NB4 (cell line): ENCODE measurements at regions not wholly inside any gene's neighbourhood (a gene's known extent, or its start where the extent isn't known, plus 50 kb on each side); places are given as distances from the start of the nearest gene placed in this dataset.

Source experiments
- DNase-seq: peaks from one replicate; pipeline ENCODE4 v3.0.0; 2010; ENCODE audit warnings: low read depth
- H3K4me3 ChIP-seq: one replicate; pipeline ENCODE4 v1.5.1; 2011; ENCODE audit warnings: mild to moderate bottlenecking, low read depth, low read length, moderate library complexity
- MYC ChIP-seq: IDR thresholded peaks from 2 replicates; pipeline ENCODE4 v1.6.1; 2011; ENCODE audit warnings: low read depth, low read length
- POLR2A ChIP-seq: IDR thresholded peaks from 2 replicates; pipeline ENCODE4 v1.6.1; 2011; ENCODE audit warnings: mild to moderate bottlenecking; ENCODE audit not compliant: insufficient read length; ENCODE audit errors: extremely low read depth
- TF ChIP-seq, protein P1 (sequence below): IDR thresholded peaks from 2 replicates; pipeline ENCODE4 v1.6.1; 2011; ENCODE audit warnings: low read depth, low read length
- TF ChIP-seq, protein P2 (sequence below): IDR thresholded peaks from one replicate; pipeline ENCODE4 v1.5.1; 2012; ENCODE audit warnings: low read depth, low read length

DNA sequence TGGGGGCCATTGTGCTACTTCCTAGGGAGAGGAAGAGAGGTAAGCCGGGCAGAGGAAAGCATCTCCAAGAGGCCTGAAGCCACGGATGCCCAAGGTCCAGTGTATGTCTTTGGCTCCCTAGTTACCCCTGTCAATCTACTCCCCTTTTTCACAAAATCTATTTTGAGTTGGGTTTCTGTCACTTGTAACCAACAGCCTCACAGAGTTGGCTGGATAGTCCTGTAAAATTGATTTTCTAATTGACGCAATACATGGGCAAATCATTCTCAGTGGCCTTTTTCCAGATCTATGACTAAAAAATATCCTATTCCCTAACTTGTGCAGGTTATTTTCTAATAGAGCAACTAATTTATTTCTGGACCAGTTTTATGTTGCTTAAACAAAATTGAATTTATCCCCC is 168.4 kb downstream of the IRS1 start:
- DNase-seq, result no peak
- TF ChIP-seq, protein P1, sequence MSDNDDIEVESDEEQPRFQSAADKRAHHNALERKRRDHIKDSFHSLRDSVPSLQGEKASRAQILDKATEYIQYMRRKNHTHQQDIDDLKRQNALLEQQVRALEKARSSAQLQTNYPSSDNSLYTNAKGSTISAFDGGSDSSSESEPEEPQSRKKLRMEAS, result no peak
- H3K4me3 ChIP-seq, result no peak overlapping the region

DNA sequence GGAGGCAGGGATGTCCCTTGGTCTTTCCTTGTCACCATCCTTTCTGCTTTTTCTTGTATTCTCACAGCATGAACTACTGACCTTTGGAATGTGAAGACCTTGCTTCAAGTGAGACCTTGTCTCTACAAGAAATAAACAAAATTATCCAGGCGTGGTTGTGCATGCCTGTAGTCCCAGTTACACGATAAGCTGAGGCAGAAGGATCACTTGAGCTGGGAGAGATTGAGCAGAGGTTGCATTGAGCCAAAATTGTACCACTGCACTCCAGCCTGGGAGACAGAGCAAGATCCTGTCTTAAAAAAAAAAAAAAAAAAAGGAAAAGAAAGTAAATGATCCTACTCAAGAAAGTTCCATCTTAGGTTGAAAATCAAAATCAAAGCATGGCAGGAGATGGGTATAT is 173.7 kb downstream of the IRS1 start:
- no peak overlapping the region for H3K4me3 ChIP-seq
- DNase-seq, result no peak
- TF ChIP-seq, protein P1, result no peak
- no peak for TF ChIP-seq MYC

DNA sequence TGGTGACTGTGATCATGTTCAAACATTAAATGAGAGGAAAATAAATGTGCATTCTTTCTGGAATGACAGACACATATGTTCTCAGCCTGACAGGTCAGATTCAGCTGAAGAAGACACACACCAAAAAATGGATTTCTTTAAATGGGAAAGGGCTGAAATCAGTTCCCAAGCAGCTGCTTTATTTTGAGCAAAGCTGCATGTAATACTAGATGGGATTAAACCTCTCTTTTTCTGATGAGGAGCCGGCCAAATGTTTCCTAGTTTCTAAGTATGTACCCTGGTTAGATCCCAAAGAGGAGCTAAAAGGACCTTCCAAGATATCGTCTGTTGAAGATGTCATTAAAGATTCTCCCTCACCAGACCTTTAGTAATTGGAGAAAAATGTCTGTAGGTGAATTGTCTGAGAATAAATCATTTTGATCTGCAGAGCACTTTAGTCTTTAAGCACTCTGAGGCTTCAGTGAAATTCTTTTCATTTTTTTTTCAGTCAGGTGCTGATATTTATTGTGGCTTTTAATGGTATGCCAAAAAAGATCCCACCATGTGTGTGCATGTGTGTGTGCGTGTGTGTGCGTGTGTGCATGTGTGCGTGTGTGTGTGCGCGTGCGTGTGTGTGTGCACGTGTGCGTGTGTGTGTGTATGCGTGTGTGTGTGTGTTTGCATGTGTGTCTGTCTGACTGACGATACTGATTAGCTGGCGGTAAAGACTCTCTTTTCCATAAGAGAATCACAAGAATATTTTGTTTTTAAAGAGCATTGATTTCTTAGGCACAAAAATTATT is 175.8 kb downstream of the IRS1 start:
- DNase-seq, result no peak
- TF ChIP-seq, protein P2, sequence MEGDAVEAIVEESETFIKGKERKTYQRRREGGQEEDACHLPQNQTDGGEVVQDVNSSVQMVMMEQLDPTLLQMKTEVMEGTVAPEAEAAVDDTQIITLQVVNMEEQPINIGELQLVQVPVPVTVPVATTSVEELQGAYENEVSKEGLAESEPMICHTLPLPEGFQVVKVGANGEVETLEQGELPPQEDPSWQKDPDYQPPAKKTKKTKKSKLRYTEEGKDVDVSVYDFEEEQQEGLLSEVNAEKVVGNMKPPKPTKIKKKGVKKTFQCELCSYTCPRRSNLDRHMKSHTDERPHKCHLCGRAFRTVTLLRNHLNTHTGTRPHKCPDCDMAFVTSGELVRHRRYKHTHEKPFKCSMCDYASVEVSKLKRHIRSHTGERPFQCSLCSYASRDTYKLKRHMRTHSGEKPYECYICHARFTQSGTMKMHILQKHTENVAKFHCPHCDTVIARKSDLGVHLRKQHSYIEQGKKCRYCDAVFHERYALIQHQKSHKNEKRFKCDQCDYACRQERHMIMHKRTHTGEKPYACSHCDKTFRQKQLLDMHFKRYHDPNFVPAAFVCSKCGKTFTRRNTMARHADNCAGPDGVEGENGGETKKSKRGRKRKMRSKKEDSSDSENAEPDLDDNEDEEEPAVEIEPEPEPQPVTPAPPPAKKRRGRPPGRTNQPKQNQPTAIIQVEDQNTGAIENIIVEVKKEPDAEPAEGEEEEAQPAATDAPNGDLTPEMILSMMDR, result no peak
- TF ChIP-seq MYC (no peak), POLR2A (no peak)
- H3K4me3 ChIP-seq, result no peak overlapping the region

DNA sequence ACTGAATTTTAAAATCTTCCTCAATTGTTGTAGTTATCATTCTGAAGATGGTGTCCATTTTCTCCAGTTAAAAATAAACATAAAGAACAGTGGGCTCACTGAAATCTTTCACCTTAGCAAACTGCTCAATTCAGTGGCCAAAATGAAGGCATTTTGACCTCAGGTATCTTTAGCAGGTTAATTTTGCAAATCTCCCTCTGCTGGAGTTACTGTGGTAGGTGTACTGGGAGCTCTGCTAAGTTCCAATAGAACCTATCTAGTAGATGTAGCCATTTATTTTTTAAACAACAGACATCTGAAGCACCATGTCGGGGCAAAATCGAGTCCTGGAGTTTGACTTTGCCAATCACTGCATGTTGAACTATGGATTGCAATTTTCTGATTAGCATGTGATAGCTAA is 177.1 kb downstream of the IRS1 start:
- TF ChIP-seq POLR2A (no peak), MYC (no peak)
- TF ChIP-seq, protein P2, result no peak
- TF ChIP-seq, protein P1, result no peak
- no peak for DNase-seq
- H3K4me3 ChIP-seq, result no peak overlapping the region

DNA sequence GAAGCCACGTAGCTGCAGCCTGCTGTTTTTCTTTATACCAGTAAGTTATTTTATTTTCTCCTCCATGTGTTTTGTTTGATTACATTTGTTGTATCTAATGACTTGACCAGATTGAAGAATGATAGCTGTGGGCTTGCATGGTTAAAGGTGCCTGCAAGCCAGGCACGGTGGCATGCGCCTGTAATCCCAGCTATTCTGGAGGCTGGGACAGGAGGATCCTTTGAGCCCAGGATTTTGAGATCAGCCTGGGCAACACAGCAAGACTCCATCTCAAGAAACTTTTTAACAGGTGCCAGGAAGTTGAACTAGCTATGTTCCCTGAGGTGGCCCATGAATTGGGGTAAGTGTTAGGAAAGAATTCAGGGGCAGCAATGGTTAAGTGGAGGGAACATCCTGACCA is 179.4 kb downstream of the IRS1 start:
- H3K4me3 ChIP-seq, result no peak overlapping the region
- TF ChIP-seq, protein P2, result no peak
- TF ChIP-seq MYC (no peak), POLR2A (no peak)
- TF ChIP-seq, protein P1, result no peak
- no peak for DNase-seq

DNA sequence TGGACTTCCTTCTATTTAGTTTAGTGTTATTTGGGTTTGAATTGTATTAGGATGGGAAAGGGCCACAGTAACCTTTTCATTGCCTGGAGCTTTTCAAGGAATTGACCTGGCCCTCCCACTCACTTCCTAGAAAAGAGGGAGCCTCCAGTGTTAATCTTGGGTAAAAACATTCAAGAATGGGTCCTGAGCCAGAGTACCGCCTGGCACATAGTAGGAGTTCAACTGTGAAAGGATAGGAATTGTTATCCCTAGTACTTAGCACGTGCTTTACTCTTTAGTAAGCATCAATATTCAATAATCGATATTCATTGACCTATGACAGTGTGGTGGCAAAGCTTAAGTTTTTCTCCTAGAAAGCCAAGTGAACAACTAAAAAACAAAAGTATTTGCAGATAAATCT is 179.9 kb downstream of the IRS1 start:
- no peak for DNase-seq
- H3K4me3 ChIP-seq, result no peak overlapping the region
- TF ChIP-seq, protein P1, result no peak
- TF ChIP-seq MYC, result no peak
- TF ChIP-seq POLR2A, result no peak
- TF ChIP-seq, protein P2, result no peak
